Renal pelvis (tissue), 1 donor: ENCODE measurements at regions not wholly inside any gene's neighbourhood (a gene's known extent, or its start where the extent isn't known, plus 50 kb on each side); places are given as distances from the start of the nearest gene placed in this dataset.

Source experiments
- DNase-seq: peaks from one replicate; pipeline ENCODE4 v3.0.0-alpha.2; 2013

DNA sequence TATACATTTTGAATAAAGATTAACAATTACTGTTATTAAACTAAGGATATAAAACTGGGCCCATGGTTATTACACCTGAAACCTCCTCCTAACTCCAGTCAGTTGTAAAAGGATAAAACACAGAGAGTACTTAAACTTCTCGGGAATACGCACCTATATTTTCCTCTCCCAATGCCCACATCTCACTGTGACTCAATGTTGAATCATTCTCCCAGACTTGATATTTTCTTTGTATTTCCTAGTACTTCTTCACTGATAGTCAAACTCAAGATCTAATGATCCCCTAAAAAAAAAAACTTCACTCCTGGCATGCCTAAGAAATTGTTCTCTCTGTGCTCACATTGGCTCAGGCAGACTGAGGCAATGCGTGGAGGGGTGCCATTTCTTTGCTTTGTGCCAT lies 212.5 kb upstream of the DKK2 start:
- no peak for DNase-seq

DNA sequence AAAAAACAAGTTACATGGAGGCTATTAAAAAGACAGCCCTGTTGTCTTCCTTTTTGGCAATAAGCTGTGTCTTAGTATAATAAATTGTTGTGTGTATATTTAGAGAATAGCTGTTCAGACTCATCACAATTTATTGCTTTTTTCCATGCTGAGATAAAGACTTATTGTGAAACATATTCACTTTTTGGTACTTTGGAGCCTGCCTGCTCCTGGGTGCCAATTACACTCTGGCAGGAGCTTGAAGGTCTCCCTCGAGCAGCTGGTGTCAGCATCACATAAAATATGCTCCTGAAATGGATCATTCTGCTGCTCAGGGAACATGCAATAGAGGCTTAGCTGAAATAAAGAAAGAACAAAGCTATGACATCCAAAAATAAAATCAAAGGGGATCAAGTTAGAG lies 211.6 kb upstream of the DKK2 start:
- DNase-seq, result peak; percentile 9

DNA sequence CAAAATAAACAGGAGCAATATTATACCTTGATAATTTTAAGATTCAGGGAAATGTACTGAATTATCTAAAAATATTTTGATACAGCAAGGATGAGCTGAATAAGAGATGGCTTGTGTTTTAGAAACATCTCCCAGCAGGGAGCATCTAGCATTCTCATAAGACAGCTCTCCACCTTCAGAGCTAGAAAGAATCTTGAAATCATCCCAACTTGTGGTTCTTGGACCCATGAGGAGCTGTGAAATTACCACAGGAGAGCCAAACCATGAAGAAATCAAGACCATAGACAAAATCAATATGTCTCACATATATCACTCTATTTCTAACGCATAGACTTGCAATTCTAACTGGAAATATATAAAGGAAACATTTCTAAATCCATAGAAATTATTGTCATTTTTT lies 210.6 kb upstream of the DKK2 start:
- no peak for DNase-seq

DNA sequence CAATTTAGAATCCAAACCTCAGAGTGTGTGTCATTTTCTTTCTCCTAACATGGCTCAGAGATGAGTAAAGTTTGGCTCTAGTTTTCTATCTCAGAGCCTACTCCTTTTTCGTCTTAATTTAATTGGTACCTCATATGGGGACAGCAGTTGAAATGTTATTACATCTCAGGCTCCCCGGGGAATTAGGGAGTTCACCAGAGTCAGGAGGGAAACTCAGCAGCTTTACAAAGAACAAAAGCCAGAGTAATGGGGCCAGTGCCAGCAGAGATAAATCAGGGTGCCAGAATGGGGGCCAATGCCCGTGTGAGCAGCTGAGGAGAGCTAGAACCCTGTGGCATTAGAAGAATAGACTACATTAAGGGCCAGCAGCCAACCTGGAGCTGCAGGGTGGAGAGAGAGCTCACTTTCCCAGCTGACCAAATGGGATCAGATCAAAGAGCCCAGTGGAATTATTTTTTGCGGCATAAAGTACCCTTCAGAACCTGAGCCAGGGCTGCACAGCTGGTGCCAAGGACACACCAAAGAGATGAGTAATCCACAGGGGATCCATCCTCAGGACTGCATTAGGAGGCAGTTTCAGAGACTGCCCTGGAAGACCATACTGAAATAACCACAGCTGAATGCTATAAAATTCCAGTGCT lies 207.1 kb upstream of the DKK2 start:
- DNase-seq, result no peak

DNA sequence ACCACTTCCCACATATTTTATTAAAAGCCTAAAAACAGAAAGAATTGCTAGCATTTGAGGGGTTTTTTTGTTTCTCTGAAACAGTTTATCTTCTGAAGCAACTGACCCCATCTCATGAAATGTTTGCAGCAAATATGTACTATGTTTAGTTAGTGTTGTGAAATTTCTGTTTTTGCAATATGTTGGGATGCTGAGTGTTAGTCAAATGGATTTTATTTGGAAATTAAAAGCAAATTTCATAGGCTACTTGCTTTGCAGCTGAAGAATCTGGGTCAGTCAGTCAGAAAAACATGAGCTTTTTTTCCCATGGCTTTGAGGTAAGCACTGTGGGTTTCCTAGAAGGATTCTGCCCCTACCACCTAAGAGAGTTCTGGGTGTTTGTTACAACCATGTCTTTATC lies 184.9 kb upstream of the DKK2 start:
- no peak for DNase-seq

DNA sequence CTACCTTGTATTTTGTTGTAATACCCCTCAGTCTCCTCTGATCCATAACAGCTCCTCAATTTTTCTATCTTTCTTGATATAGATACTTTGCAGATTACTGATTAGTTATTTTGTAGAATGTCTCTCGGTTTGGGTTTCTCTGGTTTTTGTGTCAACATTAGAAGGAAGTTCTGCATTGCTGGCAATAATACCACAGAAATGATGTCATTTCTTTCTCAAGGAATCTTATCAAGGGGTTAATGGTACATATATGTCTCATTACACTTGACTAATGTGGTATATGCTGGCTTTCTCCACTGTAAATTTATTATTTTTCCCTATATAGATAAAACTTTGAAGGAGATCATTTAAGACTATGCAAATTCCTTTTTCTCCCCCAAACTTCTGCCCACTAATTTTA lies 183.6 kb upstream of the DKK2 start:
- no peak for DNase-seq

DNA sequence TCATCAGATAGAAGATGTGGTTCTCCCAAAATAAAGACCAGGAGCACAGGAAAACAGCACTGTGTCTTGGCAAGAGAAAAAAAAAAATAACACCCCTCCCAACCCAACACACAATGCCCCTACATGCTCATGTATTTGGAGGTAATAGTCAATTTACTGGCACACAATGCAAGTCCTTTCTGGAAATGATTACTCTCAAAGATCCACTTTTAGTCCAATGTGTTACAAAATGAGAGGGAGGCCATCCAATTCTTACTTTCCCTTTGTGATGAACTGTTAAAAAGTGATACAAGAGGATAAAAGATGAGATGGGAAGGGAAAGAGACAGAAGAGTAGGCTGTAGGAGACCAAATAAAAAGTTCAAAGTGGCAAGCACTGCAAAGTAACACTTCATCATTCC lies 180.3 kb upstream of the DKK2 start:
- no peak for DNase-seq

DNA sequence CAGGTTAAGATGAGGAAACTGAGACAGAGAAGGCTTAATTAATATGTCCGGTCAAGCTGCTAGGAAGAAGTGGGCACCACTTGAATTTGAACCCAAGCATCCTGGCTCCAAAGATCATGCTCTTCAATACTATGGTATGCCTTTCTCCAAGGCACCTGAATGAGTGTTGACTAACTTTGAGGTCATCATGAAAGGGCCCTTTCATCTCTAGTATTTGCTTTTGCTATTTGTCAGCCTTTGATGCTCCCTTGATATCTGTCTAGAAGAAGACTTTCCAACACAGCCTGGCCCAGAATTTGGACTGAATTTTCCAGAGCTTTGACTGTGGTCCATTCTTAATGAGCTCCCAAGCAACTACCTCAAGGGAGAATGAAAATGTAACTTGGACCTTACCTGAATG lies 179.1 kb upstream of the DKK2 start:
- no peak for DNase-seq

DNA sequence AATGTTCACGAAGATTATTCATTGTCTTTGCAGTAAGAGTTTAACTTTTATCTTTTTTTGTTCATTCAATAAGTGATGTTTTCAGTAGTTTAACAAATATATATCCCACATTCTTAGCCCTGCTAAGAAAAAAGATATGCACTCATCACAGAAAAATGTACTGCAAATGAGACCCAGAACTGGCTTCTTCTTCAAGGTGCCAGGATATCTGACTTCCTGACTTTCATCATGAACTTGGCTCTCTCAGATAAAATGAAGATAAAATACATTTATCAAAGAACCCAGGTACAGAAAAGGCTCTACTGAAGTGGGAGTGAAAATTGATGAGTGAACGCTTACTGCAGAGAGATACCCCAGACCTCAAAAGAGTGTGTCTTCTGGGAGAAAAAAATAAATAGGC lies 177.8 kb upstream of the DKK2 start:
- no peak for DNase-seq

DNA sequence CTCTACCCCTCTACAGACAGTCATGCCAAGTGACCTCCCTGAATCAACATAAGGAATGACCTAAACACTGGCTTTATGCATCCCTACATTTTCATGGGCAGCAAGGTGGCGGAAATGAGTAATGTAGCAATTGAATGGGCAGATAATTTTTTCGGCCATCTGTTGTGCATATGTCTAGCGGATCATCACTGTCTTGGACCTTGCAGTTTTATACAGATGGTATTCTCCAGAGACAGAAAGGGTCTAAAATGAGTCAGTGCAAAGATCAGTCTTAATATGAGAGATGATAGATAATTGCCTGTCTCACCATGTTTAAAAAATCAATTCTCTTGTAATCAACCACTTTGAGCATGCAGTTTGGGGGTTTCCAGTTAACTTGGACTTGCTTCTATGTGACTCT lies 177.3 kb upstream of the DKK2 start:
- no peak for DNase-seq

DNA sequence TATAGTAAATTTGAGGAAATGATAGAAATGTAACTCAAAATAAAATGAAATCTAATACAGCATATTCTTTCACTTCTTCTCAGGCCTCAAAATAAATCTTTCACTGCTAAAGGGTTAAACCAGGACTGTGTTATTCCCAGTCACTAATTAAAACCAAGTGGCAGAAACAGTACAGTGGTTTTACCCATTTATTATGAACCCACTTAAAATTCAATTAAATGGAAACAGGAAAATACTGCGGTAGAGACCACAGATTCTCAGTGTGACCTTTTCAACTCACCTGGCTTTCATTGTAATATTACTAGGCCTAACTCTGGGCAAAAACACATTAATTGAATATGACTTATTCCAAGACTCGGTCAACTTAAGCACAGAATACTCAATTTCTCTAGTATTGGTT lies 176.5 kb upstream of the DKK2 start:
- DNase-seq, result no peak

DNA sequence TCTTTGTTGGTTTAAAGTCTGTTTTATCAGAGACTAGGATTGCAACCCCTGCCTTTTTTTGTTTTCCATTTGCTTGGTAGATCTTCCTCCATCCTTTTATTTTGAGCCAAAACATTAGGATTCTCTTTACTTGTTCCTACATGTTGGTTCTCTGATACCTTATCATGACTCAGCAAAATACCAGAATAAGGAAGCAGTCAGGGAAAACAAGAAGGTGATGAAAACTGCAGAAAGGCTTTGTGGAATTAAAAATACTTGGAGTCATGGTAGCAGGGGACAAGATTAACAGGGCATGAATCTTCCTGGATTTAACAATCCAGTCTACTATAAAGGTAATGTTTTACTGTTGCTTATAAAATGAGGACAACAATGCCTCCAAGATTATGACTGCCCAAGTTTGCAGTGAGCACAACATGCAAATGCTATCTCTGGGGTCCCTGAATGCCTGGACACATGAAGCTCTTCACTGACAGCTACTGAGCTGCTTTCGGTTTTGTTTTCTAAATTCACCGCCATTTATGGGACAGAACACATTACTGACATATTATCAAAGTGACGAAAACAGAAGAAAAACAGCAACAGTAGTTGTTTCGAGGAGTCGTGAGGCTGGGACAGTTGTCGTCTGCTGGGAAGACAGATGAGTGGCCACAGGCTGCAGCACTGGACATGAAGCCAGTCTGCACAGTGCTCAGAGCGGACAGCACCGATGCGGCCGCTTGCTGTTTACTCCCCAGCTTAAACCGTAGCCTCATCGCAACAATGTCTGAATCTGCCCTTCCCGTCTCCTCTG lies 174.5 kb upstream of the DKK2 start:
- no peak for DNase-seq

DNA sequence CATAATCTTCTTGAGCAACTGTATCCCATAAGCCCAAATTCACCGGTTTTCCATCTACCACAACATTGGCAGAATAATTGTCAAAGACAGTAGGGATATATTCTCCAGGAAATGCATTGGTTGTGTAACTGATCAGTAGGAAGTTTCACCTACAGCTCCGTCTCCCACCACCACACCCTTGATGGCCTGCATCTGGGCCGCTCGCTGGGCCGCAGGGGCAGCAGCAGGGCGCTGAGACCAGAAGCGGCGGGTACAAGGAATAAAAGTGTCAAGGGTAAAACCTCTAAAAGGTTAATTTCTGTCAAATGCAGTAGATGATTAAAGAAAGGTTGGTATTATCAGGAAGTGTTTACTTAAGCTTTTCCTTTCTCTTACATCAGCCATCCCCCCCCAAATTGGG lies 167.6 kb upstream of the DKK2 start:
- DNase-seq, result no peak

DNA sequence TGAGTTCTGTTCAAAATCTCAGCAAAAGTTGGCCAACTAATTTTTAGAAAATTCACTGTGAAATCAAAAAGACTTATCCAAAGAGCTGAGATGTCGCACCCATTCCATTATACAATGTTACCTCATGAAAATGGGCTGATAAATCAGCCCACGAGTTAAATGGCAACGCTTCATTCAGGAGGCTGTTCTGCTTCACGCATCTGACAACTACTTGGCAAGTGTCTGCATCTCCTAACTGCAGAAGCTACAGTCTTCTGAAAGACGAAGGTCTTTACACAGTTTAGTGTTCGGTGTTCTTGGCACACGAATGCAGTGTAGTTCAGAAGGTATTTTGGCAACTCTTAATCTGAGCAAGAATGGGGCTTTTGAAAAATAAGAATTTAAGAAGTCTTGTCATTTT lies 166.6 kb upstream of the DKK2 start:
- DNase-seq, result no peak

DNA sequence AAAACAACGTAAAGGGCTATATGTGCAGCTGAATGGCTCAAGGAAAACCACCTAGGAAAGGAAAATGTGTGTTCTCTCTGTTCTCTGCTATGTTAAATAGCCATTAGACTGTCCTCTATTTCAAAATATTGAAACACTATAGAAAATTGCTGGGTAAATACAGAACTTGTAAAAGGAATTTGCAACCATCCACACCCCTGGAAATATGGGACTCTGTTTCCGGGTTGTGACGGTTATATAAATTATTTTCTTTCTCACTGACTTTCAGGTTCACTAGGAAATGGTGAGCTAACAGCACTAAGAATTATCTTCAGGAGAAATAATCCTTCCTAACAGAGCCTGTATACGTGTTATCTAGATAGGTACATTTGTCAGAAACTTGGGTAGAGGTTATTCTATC lies 161.0 kb upstream of the DKK2 start:
- DNase-seq, result no peak

DNA sequence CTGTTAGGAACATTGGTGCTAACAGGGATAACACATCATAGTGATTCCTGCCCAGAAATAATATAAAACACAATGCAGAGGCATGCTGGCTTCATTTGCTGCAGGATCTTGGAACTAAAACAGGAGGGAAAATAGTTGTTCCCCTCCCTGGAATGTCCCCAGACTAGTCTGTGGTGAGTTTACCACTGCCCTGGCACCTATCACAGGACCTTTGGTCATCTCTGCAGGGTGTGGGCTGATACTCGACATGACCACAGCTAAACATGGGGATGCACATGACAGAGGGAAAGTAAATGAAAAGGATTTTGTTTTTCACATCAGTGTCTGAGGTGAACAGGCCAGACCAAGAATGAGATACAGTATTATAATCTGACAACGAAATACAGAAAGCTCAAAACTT lies 160.2 kb upstream of the DKK2 start:
- no peak for DNase-seq

DNA sequence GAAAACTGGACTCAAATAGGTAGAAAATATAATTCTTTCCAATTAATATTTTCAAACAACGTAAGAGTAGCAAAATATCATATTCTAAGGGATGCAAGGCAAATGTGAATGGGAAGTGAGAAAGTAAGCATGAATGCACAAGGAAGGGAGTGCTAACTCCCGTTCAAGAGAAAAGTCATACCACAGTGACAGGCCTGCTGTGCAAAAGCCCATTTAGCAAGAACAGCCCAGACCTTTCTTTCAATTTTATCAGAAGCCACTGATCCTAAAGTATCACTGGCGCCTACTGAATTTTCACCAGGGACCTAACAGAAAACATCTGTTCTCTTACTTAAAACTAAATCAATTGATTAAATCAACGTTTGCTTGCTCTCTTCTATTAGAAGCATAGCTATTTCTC lies 157.9 kb upstream of the DKK2 start:
- no peak for DNase-seq

DNA sequence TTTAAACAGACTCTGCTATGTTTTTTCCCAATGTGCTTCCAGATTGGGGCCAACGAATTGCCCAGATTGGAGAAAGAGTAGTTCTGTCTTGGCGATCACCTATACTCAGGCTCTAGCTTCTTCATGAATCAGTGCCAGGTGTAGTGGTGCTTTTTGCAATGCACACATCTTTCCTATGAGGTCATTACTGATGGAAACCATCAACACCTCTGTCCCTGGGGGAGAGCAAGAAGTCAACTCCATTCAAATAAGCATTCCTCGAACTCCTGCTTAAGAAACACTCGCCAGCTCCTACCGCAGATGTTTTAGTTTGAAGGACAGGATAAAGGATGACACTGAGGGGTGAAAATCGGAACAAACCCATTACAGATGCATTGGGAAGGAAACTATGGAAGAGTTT lies 156.5 kb upstream of the DKK2 start:
- no peak for DNase-seq

DNA sequence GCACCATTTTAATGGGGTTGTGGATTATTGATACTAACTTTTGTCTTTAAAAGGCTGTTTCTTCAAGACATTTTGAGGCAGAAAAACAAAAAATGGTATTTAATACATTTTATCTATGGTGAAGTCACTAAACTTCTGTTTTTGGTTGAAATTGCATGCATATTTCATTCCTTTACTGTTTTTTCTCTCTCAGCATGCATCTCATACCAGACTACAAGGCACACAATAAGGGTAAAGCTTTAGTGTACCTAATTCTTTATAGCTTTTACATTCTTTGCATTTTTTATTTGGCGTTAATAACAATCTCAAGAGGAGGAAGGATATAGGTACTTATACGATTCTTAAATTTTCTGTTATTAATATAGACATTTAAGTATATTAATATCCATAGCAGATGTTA lies 151.0 kb upstream of the DKK2 start:
- DNase-seq, result no peak

DNA sequence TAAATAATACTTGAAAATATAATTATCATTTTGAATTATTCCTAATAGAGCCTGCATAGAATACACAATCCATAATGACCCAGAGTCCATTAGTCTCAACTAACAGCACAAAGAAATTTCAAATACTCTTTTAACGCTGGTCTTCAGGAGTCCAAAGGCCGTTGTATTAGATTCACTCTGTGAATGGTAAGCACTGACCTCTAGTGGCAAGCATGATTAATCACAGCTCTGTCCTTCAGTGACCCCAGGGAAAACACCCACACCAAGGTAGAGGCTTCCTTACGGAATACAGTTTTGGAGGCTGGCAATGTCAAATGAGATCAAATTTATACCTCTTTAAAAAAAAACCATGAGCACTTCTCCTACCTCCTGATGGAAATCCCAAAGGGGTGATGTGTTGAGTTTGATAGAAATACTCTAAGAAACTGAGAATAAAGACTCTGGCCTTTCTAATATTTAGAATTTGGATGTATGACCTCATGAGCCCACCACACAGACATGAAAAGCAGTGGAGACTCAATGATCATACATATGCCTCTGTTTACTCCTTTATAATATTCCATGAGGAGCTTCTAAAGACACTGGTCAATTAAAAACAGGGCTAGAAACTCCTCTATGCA lies 147.2 kb upstream of the DKK2 start:
- DNase-seq, result peak; percentile 60

DNA sequence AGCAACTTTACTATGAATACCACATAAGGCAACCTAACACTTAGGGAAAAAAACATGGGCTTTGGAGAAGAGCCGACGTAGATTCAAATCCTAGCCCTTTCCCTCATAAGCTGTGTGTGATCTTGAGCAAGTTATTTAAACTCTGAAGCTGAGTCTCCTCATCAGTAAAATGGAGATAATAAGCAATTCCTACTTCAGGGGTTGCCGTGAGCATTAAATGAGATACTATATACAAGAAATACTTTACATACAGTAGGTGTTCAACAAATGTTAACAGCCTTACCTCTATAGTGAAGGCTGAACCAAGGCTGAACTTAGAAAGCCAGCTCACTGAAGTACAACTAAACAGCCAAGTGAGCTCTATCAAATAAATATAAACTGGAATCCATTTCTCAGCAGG lies 146.2 kb upstream of the DKK2 start:
- DNase-seq, result no peak

DNA sequence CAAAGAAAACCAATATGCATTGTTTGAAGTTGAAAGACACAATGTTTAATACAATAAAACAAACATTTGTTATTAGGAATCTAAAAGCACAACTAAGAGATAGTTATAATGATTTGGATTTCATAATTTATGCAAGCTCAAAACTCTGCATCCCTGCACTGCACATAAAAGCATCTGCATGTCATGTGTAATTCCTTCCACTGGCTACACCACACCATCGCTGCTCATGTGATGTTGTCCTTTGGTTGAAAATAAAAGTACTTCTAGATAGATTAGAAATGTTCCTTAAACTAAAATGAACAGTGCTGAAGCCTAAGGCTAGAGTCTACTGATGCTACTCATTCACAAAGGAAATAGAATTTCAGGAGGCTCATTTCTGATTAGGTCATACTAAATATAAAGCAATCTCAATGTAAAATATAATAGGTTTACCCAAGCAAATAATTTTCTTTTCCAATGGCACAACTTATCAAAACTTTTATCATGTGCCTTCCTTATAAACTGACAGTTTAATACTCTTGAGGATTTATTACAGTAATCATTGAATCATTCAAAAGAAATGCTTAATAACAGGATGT lies 130.8 kb upstream of the DKK2 start:
- DNase-seq, result no peak

DNA sequence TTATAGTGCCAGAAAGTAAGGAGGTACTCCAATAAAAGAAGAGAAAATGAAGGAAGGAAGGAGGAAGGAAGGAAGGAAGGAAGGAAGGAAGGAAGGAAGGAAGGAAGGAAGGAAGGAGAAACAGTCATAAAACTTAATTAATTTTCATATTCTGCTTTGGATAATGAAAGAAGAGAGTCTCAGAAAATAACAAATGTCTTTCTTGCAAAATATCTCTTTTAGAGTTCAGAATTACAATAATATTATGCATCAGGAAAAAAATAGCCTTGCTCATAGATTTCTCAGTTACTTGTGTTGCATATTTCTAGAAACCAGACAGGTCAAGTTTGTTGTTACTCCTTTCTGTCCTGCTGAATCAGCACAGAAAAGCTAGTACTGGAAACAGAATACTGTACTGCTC lies 130.1 kb upstream of the DKK2 start:
- no peak for DNase-seq
